ENCODE measurements at regions not wholly inside any gene's neighbourhood (a gene's known extent, or its start where the extent isn't known, plus 50 kb on each side); places are given as distances from the start of the nearest gene placed in this dataset.

DNA sequence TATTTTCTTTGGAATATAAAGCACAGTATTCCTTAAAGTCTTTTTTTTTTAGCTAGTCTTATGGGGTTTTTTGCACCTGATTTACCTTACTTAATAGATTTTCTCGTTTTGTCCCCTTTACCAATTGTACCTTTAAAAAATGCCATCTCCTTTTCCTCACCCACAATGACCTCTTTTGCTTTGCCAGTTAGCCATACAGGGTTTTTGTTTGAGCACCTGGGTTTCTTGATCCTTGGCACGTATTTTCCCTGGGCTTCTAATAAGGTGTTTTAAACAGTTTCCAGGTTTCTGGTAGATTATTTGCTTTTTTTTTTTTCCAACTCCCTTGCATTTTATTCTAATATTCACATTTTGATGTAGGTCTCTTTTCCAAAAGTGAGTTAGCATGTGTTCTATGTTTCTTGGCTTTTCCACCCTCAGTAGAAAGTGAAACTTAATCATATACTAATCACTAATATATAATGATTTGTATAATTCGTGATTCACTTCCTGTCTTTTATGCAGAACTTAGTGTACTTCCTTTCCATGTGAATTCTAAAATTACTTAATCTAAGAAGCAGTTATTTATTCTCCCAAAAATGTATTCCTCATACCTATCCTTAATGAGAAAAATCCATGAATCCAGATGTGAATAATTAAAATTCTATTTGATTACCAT lies 673.9 kb upstream of the RGMB start:
- TF ChIP-seq, protein P1, sequence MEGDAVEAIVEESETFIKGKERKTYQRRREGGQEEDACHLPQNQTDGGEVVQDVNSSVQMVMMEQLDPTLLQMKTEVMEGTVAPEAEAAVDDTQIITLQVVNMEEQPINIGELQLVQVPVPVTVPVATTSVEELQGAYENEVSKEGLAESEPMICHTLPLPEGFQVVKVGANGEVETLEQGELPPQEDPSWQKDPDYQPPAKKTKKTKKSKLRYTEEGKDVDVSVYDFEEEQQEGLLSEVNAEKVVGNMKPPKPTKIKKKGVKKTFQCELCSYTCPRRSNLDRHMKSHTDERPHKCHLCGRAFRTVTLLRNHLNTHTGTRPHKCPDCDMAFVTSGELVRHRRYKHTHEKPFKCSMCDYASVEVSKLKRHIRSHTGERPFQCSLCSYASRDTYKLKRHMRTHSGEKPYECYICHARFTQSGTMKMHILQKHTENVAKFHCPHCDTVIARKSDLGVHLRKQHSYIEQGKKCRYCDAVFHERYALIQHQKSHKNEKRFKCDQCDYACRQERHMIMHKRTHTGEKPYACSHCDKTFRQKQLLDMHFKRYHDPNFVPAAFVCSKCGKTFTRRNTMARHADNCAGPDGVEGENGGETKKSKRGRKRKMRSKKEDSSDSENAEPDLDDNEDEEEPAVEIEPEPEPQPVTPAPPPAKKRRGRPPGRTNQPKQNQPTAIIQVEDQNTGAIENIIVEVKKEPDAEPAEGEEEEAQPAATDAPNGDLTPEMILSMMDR (conservative IDR thresholded peaks at IDR 0.05) = no peak
- no peak for TF ChIP-seq ZFX (IDR thresholded peaks at IDR 0.05)

Measured in C4-2B (cell line).